GM06990 (cell line): ENCODE measurements at regions not wholly inside any gene's neighbourhood (a gene's known extent, or its start where the extent isn't known, plus 50 kb on each side); places are given as distances from the start of the nearest gene placed in this dataset.
"Not testable (repeated sequence)": the region's sequence is repeated elsewhere in the genome, so short reads cannot be mapped to it uniquely, and the experiment has no call there.

Source experiments
- DNase-seq: peaks from one replicate; pipeline ENCODE4 v3.0.0-alpha.2; 2011; ENCODE audit not compliant: insufficient read length; ENCODE audit errors: extremely low read depth
- H3K27me3 ChIP-seq: replicated peaks from 2 replicates; pipeline ENCODE4 v1.6.0; 2011; ENCODE audit warnings: low read length; ENCODE audit not compliant: control insufficient read depth, insufficient read depth
- H3K36me3 ChIP-seq: 2 replicates; pipeline ENCODE4 v1.5.1; 2011; ENCODE audit warnings: low read length; ENCODE audit not compliant: control insufficient read depth, insufficient read depth
- H3K4me3 ChIP-seq: replicated peaks from 2 replicates; pipeline ENCODE4 v1.5.1; 2011; ENCODE audit warnings: low read depth, mild to moderate bottlenecking, control low read depth, low read length
- TF ChIP-seq, protein P1 (sequence below): IDR thresholded peaks from 2 replicates; pipeline ENCODE4 v1.5.1; 2011; ENCODE audit warnings: low read length, control low read depth, mild to moderate bottlenecking, inconsistent platforms; ENCODE audit not compliant: insufficient read depth, poor library complexity, severe bottlenecking

DNA sequence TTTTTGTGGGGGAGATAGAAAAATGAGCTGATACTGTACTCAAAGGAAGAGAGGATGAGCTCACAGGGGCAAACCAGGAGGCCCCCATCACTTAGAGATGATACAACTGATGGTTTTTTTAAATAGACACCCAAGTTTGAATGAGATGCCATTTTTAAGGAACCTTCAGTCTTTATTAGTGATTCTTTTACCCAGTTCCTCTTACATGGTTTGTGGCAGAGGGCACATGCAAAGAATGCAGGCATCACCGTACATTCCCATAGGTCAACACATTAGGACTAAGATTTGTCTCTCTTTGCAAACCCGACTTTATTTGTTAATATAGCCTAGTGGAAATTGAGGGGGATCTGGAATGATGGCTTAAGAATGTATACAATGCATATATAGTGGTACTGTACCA, 250.9 kb downstream of the ASXL3 start:
- no peaks in the 10 kb centered on the region for H3K36me3 ChIP-seq
- TF ChIP-seq, protein P1, sequence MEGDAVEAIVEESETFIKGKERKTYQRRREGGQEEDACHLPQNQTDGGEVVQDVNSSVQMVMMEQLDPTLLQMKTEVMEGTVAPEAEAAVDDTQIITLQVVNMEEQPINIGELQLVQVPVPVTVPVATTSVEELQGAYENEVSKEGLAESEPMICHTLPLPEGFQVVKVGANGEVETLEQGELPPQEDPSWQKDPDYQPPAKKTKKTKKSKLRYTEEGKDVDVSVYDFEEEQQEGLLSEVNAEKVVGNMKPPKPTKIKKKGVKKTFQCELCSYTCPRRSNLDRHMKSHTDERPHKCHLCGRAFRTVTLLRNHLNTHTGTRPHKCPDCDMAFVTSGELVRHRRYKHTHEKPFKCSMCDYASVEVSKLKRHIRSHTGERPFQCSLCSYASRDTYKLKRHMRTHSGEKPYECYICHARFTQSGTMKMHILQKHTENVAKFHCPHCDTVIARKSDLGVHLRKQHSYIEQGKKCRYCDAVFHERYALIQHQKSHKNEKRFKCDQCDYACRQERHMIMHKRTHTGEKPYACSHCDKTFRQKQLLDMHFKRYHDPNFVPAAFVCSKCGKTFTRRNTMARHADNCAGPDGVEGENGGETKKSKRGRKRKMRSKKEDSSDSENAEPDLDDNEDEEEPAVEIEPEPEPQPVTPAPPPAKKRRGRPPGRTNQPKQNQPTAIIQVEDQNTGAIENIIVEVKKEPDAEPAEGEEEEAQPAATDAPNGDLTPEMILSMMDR = no peak
- H3K4me3 ChIP-seq = no peak overlapping the region
- H3K27me3 ChIP-seq = no peaks in the 10 kb centered on the region
- no peak for DNase-seq

DNA sequence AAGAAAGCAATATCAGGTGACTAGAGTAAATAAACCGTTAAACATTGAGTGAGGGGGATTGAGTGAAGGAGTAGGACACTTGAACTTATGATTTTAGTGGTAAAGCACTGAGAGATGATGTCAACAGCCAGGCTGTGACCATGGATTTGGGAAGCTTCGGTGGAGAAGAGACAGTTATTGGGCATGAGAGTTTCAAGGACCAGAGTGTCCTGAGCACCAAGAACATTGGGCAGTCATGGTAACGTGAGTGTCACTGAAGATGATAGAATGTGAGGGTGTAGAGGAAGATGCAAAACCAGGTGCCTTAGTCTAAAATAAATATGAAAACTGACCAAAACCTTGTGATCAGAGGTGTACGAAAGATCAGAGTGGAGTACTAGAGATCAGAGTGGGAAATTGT, 248.1 kb downstream of the ASXL3 start:
- H3K27me3 ChIP-seq = no peaks in the 10 kb centered on the region

DNA sequence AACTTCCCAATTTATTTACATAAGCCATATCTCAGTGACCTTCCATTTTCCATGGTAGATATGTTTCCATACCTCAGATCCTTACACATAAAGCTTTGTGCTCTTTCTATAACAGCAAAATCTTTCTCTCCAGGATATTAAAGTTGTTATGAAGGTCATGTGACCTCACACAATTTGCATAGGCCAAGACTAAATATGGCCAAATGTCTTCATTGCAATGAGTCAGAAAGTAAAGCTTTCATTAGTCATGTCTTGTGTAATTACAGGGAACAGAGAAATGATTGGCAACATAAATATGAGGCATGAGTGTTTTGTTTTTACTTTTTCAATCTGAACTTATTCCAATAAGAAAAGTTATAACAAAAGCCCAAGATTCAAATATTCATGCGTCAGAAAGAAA, 243.5 kb downstream of the ASXL3 start:
- H3K36me3 ChIP-seq = no peaks in the 10 kb centered on the region
- H3K27me3 ChIP-seq = no peaks in the 10 kb centered on the region
- no peak for DNase-seq
- H3K4me3 ChIP-seq = no peak overlapping the region
- TF ChIP-seq, protein P1 = no peak

More for the DNA sequence above, 248.1 kb downstream of the ASXL3 start:
- DNase-seq = no peak
- no peaks in the 10 kb centered on the region for H3K36me3 ChIP-seq
- TF ChIP-seq, protein P1 = no peak
- H3K4me3 ChIP-seq = no peak overlapping the region

DNA sequence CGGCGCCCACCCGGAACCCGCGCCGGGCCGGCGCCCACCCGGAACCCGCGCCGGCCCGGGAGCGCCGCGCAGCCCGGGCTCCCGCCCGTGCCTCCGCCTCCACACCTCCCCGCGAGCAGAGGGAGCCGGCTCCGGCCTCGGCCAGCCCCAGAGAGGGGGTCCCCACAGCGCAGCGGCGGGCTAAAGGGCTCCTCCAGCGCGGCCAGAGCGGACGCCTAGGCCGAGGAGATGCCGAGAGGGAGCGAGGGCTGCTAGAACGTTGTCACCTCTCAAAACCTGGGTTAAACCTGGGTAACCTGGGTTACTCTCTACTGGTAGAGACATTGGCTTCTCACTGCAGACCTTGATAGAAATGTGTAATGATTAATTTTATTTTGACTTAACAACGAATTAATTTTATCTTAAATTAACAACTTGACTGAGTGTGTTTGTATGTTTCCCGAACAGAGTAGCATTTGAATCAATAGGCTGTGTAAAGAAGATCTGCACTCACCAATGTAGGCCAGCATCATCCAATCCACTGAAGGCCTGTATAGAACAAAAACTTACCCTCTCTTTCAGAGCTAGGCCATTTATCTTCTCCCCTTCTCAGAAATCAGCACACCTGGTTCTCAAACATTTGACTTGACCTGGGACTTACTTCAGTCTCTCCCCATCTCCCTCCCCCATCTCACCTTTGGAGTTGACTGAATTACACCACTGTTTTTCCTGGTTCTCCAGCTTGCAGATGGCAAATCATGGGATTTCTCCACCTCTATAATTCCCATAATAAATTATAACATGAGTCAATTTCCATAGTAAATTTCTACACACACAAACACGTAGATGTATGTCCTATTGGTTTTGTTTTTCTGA, 242.7 kb downstream of the ASXL3 start:
- DNase-seq = no peak
- no peaks in the 10 kb centered on the region for H3K27me3 ChIP-seq
- H3K4me3 ChIP-seq = no peak overlapping the region
- no peaks in the 10 kb centered on the region for H3K36me3 ChIP-seq
- TF ChIP-seq, protein P1 = no peak

DNA sequence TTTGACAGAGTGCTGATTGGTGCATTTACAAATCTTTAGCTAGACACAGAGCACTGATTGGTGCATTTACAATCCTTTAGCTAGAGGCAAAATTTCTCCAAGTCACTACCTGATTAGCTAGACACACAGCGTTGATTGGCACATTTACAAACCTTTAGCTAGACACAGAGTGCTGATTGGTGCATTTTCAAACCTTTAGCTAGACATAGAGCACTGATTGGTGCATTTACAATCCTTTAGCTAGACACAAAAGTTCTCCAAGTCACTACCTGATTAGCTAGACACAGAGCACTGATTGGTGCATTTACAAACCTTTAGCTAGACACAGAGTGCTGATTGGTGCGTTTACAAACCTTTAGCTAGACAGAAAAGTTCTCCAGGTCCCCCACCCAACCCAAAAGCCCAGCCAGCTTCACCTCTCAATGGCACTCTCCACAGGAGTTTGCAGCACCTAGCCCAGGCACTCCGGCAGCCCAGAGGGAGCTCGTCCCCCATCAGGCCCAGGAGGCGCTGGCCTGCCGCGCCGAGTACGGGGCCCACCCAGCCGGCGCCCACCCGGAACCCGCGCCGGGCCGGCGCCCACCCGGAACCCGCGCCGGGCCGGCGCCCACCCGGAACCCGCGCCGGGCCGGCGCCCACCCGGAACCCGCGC, 241.8 kb downstream of the ASXL3 start:
- H3K36me3 ChIP-seq, DNase-seq, H3K27me3 ChIP-seq, H3K4me3 ChIP-seq: not testable (repeated sequence)

DNA sequence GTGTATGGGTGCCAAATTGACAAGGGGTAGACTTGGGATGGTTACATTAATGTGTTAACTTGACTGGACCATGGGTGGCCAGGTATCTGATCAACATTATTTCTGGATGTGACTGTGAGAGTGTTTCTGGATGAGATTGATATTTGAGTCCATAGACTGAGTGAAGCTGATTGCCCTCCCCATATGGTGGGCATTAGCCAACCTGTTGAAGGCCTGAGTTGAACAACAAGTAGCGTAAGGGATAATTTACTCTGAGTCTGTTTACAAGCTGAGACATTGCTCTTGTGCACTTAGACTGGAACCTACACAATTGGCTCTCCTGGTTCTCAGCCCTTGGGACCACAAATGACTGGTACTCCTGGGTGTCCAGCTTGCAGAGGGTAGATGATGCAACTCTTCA, 240.1 kb downstream of the ASXL3 start:
- Histone ChIP-seq H3K27me3 (no peaks in the 10 kb centered on the region), H3K4me3 (no peak overlapping the region), H3K36me3 (no peaks in the 10 kb centered on the region)
- TF ChIP-seq, protein P1 = no peak
- DNase-seq = no peak
